SK-N-SH treated with all-trans-retinoic acid at 6 μM for 48 hours (cell line): ENCODE measurements at regions not wholly inside any gene's neighbourhood (a gene's known extent, or its start where the extent isn't known, plus 50 kb on each side); places are given as distances from the start of the nearest gene placed in this dataset.

ENCODE experiments used
- ARNTL ChIP-seq: fragments of 450-650 bp; formaldehyde crosslinking; IDR thresholded peaks from 2 replicates; pipeline ENCODE4 v1.5.0; 2020; ENCODE audit warnings: low read depth, mild to moderate bottlenecking, moderate library complexity, borderline replicate concordance
- GLIS3 ChIP-seq: fragments of 250-450 bp; sonication (Bioruptor Pico); IDR thresholded peaks from 2 replicates; pipeline ENCODE4 v1.5.0; 2020; ENCODE audit warnings: mild to moderate bottlenecking, moderate library complexity
- RARB ChIP-seq: fragments of 250-450 bp; sonication (Bioruptor Pico); IDR thresholded peaks from 2 replicates; pipeline ENCODE4 v1.8.0; 2021; ENCODE audit warnings: mild to moderate bottlenecking, moderate library complexity
- ZC3H10 ChIP-seq: fragments of 250-450 bp; sonication (Bioruptor Pico); IDR thresholded peaks from 2 replicates; pipeline ENCODE4 v1.5.1; 2021; ENCODE audit warnings: mild to moderate bottlenecking, moderate library complexity
- TF ChIP-seq, protein P1 (sequence below): fragments of 250-450 bp; sonication (Bioruptor Pico); IDR thresholded peaks from 2 replicates; pipeline ENCODE4 v1.5.0; 2020; ENCODE audit warnings: mild to moderate bottlenecking, moderate library complexity

DNA sequence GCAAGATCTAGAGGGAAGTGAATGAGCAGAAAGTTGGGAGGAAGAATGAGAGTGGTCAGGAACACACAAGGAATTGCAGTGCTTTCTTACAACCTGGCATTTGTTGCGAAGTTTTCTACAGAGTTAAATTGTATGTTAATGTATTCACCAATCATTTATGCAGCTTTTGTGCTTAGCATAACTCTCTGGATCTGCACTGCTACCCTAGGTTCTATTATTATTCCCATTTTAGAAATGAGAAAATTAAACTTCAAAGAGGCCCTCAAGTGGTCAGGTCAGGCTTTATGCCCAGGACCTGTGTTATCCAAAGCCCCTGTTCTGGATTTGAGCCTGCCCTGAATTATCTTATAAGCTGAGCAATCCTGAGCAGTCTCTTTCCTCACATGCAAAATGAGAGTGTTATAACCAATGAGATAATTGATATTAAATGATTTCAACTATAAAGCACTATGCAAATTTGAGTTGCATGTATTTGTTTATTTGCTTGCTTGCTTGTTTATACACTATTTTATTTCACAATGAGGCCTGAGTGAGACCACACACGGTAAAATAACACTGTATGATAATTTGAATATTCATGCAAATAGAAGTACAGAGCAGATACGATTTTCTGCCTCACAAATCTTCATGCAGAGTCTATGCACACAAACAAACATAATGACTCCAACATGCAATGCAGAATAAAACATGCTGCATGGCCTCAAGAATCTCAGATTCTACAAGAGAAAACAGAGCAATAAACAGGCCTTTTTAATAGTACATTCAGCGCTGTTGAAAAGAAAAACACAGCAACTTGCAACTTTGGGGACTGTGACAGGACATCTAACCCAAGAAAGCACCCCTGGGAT lies 323.0 kb downstream of the PLPP3 start:
- no peak for TF ChIP-seq ZC3H10 (CRISPR knock-in tag)
- TF ChIP-seq RARB (CRISPR knock-in tag): no peak
- TF ChIP-seq GLIS3: no peak
- TF ChIP-seq, protein P1, sequence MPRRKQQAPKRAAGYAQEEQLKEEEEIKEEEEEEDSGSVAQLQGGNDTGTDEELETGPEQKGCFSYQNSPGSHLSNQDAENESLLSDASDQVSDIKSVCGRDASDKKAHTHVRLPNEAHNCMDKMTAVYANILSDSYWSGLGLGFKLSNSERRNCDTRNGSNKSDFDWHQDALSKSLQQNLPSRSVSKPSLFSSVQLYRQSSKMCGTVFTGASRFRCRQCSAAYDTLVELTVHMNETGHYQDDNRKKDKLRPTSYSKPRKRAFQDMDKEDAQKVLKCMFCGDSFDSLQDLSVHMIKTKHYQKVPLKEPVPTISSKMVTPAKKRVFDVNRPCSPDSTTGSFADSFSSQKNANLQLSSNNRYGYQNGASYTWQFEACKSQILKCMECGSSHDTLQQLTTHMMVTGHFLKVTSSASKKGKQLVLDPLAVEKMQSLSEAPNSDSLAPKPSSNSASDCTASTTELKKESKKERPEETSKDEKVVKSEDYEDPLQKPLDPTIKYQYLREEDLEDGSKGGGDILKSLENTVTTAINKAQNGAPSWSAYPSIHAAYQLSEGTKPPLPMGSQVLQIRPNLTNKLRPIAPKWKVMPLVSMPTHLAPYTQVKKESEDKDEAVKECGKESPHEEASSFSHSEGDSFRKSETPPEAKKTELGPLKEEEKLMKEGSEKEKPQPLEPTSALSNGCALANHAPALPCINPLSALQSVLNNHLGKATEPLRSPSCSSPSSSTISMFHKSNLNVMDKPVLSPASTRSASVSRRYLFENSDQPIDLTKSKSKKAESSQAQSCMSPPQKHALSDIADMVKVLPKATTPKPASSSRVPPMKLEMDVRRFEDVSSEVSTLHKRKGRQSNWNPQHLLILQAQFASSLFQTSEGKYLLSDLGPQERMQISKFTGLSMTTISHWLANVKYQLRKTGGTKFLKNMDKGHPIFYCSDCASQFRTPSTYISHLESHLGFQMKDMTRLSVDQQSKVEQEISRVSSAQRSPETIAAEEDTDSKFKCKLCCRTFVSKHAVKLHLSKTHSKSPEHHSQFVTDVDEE (CRISPR knock-in tag): no peak
- no peak for TF ChIP-seq ARNTL
